ENCODE measurements at regions not wholly inside any gene's neighbourhood (a gene's known extent, or its start where the extent isn't known, plus 50 kb on each side); places are given as distances from the start of the nearest gene placed in this dataset.

- TF ChIP-seq CTCF (IDR thresholded peaks at IDR 0.05) (no peak), POLR2A (IDR thresholded peaks at IDR 0.05) (no peak)
These were observed 221.2 kb upstream of the OTX2 start for GRCh38 chr14:57031474-57031873.
